ENCODE measurements at regions not wholly inside any gene's neighbourhood (a gene's known extent, or its start where the extent isn't known, plus 50 kb on each side); places are given as distances from the start of the nearest gene placed in this dataset.

DNA sequence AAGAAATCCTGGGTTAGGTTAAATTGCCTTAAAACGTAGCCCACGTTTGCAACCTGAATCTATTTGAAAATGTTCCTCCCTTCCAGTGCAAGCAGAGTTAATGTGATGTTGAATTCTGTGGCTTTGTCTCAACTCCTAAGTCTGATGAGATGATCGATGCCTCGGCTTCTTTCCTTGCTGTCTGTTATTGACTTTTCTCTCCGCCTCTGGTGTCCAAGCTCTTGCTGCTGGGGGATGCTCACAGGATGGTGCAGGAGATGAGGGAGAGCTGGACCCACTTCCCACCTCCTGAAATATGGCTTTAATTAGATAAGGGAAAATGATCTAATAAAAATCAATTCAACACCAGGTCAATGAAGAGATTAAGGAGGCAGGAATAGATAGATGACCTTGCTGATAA, 407.9 kb upstream of the RGMA start:
- no peaks in the 10 kb centered on the region for H3K27me3 ChIP-seq
- TF ChIP-seq POLR2A (IDR thresholded peaks at IDR 0.05) (no peak), POLR2AphosphoS5 (IDR thresholded peaks at IDR 0.05) (no peak)
- TF ChIP-seq, protein P1, sequence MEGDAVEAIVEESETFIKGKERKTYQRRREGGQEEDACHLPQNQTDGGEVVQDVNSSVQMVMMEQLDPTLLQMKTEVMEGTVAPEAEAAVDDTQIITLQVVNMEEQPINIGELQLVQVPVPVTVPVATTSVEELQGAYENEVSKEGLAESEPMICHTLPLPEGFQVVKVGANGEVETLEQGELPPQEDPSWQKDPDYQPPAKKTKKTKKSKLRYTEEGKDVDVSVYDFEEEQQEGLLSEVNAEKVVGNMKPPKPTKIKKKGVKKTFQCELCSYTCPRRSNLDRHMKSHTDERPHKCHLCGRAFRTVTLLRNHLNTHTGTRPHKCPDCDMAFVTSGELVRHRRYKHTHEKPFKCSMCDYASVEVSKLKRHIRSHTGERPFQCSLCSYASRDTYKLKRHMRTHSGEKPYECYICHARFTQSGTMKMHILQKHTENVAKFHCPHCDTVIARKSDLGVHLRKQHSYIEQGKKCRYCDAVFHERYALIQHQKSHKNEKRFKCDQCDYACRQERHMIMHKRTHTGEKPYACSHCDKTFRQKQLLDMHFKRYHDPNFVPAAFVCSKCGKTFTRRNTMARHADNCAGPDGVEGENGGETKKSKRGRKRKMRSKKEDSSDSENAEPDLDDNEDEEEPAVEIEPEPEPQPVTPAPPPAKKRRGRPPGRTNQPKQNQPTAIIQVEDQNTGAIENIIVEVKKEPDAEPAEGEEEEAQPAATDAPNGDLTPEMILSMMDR (IDR thresholded peaks at IDR 0.05) = no peak
- no peaks in the 10 kb centered on the region for H3K4me1 ChIP-seq
- H3K36me3 ChIP-seq = no peaks in the 10 kb centered on the region
- no peak overlapping the region for H3K4me3 ChIP-seq
- no peak overlapping the region for H3K27ac ChIP-seq
- intact Hi-C loops (cut with DNase I; ENCODE audit: low total_unique reads) = no loop called here
- no peaks in the 10 kb centered on the region for H3K9me3 ChIP-seq
- no peak for DNase-seq (ENCODE audit: low spot score in 2 of 2)

GRCh38 chr15:93495799-93496637, 407.0 kb upstream of the RGMA start:
- intact Hi-C loops (cut with DNase I; ENCODE audit: low total_unique reads) = no loop called here
- TF ChIP-seq POLR2AphosphoS5 (IDR thresholded peaks at IDR 0.05) (no peak), POLR2A (IDR thresholded peaks at IDR 0.05) (no peak)
- TF ChIP-seq, protein P1 (IDR thresholded peaks at IDR 0.05) = no peak
- Histone ChIP-seq H3K4me1 (no peaks in the 10 kb centered on the region), H3K4me3 (no peak overlapping the region), H3K27ac (no peak overlapping the region), H3K27me3 (no peaks in the 10 kb centered on the region), H3K9me3 (no peaks in the 10 kb centered on the region), H3K36me3 (no peaks in the 10 kb centered on the region)
- DNase-seq (ENCODE audit: low spot score in 2 of 2) = no peak

- TF ChIP-seq, protein P1 (IDR thresholded peaks at IDR 0.05) = no peak
- TF ChIP-seq POLR2AphosphoS5 (IDR thresholded peaks at IDR 0.05) (no peak), POLR2A (IDR thresholded peaks at IDR 0.05) (no peak)
- DNase-seq (ENCODE audit: low spot score in 2 of 2) = no peak
- intact Hi-C loops (cut with DNase I; ENCODE audit: low total_unique reads) = loop anchor here (5.0 kb wide), 1 partner anchor 231 kb away; no protein-coding TSS in a partner anchor
These were observed 404.2 kb upstream of the RGMA start for GRCh38 chr15:93493172-93493571.

DNA sequence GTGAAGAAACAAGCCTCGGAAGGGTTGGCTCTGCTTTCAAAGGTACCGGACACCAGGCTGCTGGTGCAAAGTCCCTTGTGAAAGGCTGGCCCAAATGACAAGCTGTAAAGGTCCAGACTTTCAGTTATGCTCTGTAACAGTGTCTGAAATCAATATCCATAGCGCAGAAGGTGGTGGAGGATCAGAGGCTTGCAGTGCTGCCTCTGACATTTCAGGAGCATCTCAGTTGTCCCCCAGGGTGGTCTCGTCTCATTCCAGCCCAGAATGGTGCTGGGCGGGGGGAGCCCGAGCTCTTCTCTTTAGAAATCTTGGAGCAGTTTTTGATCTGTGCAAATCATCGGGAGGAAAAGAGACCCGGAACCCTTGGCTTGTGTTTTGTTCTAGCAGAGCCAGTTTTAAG, 402.3 kb upstream of the RGMA start:
- Histone ChIP-seq H3K36me3 (no peaks in the 10 kb centered on the region), H3K9me3 (no peaks in the 10 kb centered on the region), H3K27me3 (no peaks in the 10 kb centered on the region), H3K4me1 (no peaks in the 10 kb centered on the region), H3K27ac (no peak overlapping the region), H3K4me3 (no peak overlapping the region)
- intact Hi-C loops (cut with DNase I; ENCODE audit: low total_unique reads) = loop anchor here (5.0 kb wide), 1 partner anchor 229 kb away; no protein-coding TSS in a partner anchor
- TF ChIP-seq POLR2AphosphoS5 (IDR thresholded peaks at IDR 0.05) = no peak
- TF ChIP-seq, protein P1 (IDR thresholded peaks at IDR 0.05) = no peak
- no peak for DNase-seq (ENCODE audit: low spot score in 2 of 2)

More at GRCh38 chr15:93493172-93493571, 404.2 kb upstream of the RGMA start:
- H3K36me3 ChIP-seq = no peaks in the 10 kb centered on the region
- H3K27ac ChIP-seq = no peak overlapping the region
- no peaks in the 10 kb centered on the region for H3K9me3 ChIP-seq
- no peaks in the 10 kb centered on the region for H3K27me3 ChIP-seq
- H3K4me1 ChIP-seq = no peaks in the 10 kb centered on the region
- H3K4me3 ChIP-seq = no peak overlapping the region

DNA sequence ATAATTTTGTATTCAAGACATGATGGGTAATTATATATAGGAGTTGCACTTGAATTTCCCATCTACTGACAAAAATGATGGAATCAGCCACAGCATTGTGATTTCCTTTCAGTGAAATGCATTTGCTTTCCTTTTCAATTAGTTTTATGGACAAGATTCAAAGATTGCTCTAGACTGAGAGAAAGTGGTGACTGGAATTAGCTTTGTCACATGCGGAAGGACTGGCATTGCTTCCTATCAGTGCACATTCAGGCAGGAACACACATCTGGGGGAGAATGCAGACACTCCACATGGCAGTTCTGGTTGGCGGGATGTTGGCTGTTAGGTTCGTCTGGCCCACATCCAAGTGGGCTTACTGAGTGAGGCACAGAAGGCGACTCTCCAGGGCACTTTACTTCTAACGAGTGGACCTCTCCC, 399.3 kb upstream of the RGMA start:
- no peaks in the 10 kb centered on the region for H3K4me1 ChIP-seq
- H3K27ac ChIP-seq = no peak overlapping the region
- no peaks in the 10 kb centered on the region for H3K27me3 ChIP-seq
- no peaks in the 10 kb centered on the region for H3K9me3 ChIP-seq
- TF ChIP-seq POLR2A (IDR thresholded peaks at IDR 0.05) (no peak), POLR2AphosphoS5 (IDR thresholded peaks at IDR 0.05) (no peak)
- TF ChIP-seq, protein P1 (IDR thresholded peaks at IDR 0.05) = no peak
- H3K4me3 ChIP-seq = no peak overlapping the region
- intact Hi-C loops (cut with DNase I; ENCODE audit: low total_unique reads) = no loop called here
- no peaks in the 10 kb centered on the region for H3K36me3 ChIP-seq
- no peak for DNase-seq (ENCODE audit: low spot score in 2 of 2)
